NCI-H1417 (cell line): ENCODE measurements at regions not wholly inside any gene's neighbourhood (a gene's known extent, or its start where the extent isn't known, plus 50 kb on each side); places are given as distances from the start of the nearest gene placed in this dataset.

Experiments used
- DNase-seq, 3 experiments: peaks; one replicate each; lab custom pipeline; 2025; lab: John Stamatoyannopoulos, UW

GRCh38 chrX:9316096-9316495, 148.8 kb upstream of the TBL1X start:
- no peak for DNase-seq

GRCh38 chrX:9317176-9317575, 147.7 kb upstream of the TBL1X start:
- no peak for DNase-seq

- no peak for DNase-seq
Observed at GRCh38 chrX:9318213-9318612, 146.6 kb upstream of the TBL1X start.

- peak in 1 of 3 experiments; percentile 17 for DNase-seq
Observed at GRCh38 chrX:9318766-9319165, 146.1 kb upstream of the TBL1X start.

- DNase-seq = no peak
Observed at GRCh38 chrX:9320940-9321339, 143.9 kb upstream of the TBL1X start.

GRCh38 chrX:9324676-9325075, 140.2 kb upstream of the TBL1X start:
- no peak for DNase-seq

GRCh38 chrX:9326369-9326768, 138.5 kb upstream of the TBL1X start:
- no peak for DNase-seq

- DNase-seq = no peak
Observed at GRCh38 chrX:9327086-9327746, 137.6 kb upstream of the TBL1X start.

GRCh38 chrX:9327747-9328145, 137.1 kb upstream of the TBL1X start:
- DNase-seq = no peak

- no peak for DNase-seq
Observed at GRCh38 chrX:9329056-9329455, 135.8 kb upstream of the TBL1X start.

- no peak for DNase-seq
Observed at GRCh38 chrX:9330249-9330982, 134.4 kb upstream of the TBL1X start.

- DNase-seq = no peak
Observed at GRCh38 chrX:9333873-9334560, 130.8 kb upstream of the TBL1X start.

GRCh38 chrX:9335251-9335650, 129.6 kb upstream of the TBL1X start:
- no peak for DNase-seq

GRCh38 chrX:9336456-9336855, 128.4 kb upstream of the TBL1X start:
- no peak for DNase-seq

- no peak for DNase-seq
Observed at GRCh38 chrX:9337046-9337445, 127.8 kb upstream of the TBL1X start.

- DNase-seq = no peak
Observed at GRCh38 chrX:9338986-9339385, 125.9 kb upstream of the TBL1X start.

- no peak for DNase-seq
Observed at GRCh38 chrX:9339603-9340491, 125.0 kb upstream of the TBL1X start.

- no peak for DNase-seq
Observed at GRCh38 chrX:9340598-9341290, 124.1 kb upstream of the TBL1X start.

- peak in 2 of 3 experiments; percentile 58 to 81 for DNase-seq
Observed at GRCh38 chrX:9341291-9342201, 123.3 kb upstream of the TBL1X start.

- peak; percentile 76 to 95 (median 89) for DNase-seq
Observed at GRCh38 chrX:9342561-9343051, 122.3 kb upstream of the TBL1X start.
